Activated gamma-delta T cell treated with anti-CD3 and anti-CD28 coated beads, Interleukin-2, amount 50 U/mL, for 16 hours (primary cell): ENCODE measurements at regions not wholly inside any gene's neighbourhood (a gene's known extent, or its start where the extent isn't known, plus 50 kb on each side); places are given as distances from the start of the nearest gene placed in this dataset.
"Not testable (repeated sequence)": the region's sequence is repeated elsewhere in the genome, so short reads cannot be mapped to it uniquely, and the experiment has no call there.

Experiments used
- DNase-seq: peaks from one replicate; pipeline ENCODE4 v3.0.0-alpha.2; 2020; ENCODE audit warnings: low read depth

DNA sequence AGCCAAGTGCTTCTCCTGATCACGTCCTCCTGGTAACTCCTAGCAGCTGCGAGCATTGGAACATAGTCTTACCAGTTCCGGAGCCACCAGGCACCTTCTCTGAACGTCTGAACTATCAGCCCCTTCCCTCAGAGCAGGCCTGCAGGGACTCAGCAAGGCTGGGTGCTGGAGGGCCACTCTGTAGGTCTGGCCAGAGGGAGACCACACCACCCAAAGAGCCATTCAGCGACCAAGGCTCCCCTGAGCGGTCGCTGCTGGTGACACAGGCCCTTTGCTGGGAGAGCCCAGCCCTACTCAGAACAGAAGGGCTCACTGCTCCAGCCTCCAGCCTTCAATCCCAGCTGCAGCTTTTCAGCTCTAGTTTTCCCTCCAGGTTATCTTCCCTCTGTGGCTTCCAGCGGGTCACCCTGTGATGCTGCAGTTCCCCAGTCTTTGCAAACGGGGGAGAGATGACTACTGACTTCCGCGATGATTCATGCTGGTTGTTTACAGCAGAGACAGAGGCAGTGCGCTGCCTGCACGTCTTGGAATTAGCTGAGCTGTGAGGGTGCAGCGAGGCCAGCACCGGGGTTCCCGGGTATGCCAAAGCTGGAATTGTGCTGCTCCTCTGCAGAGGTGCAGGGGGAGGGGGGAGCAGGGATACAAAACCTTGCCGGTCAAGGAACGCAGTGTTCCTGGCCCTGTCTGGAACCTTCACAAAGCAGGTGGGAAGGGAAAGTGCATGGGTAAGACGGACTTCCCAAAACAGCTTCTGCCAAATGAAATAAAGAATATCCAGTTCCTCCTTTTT is 161.4 kb downstream of the LY86 start:
- DNase-seq: no peak

DNA sequence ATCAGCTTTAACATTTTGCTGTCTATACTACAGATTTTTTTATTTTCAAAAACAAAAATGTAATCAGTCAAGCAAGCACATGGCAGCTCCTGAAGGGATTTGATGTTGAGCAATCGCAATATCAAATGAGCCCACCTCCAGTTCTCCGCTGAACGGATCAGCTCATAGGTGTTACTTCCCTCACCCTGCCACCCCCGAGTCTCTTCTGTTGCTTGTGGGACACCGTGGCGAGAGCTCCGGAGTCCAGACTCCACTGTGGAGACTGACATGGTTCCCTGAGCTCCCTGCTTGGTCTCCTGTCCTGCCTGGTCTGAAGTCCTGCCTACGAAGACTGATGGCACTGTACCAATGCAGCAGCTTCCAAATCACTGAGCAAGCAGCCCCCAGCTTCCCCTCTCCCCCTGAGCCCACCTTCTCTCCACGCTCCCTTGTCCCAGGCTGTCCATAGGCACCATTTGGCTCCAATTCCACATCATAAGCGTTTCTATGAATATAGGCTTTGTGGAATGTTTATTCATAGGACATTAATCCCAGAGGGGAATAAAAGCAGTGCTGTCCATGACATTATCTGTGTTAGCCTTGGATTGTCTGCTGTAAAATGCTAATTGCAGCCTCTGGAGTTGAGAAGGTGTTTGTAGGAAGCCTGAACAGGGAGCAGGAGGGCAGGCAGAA is 162.2 kb downstream of the LY86 start:
- DNase-seq: no peak

DNA sequence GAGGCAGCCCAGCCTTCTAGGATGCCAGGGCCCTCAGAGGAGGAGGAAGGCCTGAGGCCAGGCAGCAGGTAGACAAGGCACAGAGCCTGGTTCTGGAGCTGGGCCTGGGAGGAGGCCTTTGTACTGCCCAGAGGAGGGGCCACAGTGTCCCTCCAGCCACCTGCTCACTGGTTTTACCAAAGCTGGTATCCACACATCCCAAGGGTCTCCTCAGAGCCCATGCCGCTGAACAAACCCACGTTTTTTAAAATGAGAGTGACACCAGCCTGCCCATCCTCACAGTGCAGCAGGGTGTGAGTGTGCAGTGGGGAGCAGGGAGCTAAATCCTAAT is 162.7 kb downstream of the LY86 start:
- no peak for DNase-seq

DNA sequence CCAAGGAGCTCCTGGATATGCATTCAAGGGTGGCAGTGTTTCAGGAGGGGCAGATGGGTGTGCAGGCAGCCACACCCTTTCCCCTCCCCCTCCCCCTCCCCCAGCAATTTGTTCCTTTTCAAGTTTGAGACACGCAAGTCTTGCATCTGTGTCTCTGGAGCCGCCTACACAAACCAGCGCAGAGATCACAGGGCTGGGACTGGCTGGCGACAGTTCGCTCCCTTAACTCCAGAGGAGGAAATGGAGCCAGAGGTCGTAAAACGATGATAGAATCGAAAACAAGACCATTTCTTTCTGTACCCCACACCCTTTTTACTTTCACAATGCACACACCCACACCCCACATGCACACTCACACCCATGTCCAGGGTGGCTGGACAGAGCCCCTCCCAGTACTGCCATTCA is 163.1 kb downstream of the LY86 start:
- DNase-seq: no peak

DNA sequence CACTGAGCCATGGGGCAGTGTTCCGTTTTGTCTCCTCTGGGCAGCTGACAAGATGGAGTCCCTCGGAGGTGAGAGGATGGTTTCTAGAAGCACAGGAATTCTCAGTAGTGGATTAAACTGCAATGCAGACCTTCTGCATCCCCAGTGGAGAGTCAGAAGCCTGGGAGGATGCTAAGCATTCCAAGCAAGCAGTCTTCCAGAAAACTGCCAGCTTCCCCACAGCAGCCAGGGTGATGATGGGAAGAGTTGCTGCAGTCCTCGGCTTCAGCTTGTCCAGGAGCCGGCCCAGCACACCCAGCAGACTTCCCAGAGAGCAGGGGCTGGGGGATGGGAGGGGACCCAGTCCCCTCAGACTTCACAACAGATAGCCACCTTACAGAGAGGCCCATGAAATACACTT is 163.6 kb downstream of the LY86 start:
- DNase-seq: no peak

DNA sequence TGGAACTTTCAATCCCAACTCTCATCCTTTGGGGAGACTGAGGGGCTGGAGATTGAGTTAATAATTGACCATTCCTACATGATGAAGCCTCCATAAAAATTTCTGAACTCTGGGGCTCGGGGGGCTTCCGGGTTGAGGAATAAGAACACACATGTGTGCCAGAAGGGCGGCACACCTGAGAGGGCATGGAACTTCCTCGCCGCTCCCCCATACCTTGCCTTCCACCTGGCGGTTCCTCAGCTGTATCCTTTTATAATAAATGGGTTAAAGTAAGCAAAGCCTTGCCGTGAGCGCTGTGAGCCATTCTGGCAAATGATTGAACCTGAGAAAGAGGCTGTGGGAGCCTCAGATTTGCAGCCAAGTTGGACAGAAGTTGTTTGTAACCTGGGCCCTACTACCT is 164.8 kb downstream of the LY86 start:
- DNase-seq: no peak

DNA sequence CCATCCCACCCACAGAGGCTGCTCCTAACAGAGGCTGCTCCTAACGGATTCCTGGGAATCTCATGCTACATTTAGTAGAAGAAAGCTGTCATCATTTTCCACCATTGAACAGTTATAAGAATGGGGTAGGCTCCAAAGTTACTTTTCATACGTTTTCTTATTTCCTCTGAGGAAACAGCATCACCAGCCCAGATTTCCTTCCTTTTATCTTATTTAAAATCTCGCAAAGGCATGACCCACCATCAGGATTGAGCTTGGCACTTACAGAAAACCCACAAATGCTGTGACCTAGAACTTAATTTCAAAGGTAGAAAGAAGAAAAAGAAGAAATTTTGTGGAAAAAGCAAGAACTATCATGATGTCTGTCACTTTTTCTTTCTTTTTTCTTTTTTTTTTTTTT is 168.0 kb downstream of the LY86 start:
- DNase-seq: no peak

DNA sequence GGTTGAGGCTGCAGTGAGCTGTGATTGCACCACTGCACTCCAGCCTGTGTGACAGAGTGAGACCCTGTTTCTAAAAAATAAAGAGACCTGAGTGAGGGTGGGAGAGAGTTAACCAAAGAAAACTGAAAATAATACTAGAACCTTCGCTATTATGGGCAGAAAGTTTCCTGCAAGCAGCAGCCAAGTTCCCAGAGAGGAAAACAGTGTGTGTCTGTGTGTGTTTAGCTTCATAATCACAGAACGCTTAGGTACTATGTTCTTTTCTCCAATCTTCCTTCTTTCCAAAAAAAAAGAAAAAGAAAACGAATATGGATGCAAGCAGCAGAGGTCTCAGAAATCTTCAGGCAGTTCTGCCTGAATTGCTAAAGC is 170.0 kb downstream of the LY86 start:
- no peak for DNase-seq

DNA sequence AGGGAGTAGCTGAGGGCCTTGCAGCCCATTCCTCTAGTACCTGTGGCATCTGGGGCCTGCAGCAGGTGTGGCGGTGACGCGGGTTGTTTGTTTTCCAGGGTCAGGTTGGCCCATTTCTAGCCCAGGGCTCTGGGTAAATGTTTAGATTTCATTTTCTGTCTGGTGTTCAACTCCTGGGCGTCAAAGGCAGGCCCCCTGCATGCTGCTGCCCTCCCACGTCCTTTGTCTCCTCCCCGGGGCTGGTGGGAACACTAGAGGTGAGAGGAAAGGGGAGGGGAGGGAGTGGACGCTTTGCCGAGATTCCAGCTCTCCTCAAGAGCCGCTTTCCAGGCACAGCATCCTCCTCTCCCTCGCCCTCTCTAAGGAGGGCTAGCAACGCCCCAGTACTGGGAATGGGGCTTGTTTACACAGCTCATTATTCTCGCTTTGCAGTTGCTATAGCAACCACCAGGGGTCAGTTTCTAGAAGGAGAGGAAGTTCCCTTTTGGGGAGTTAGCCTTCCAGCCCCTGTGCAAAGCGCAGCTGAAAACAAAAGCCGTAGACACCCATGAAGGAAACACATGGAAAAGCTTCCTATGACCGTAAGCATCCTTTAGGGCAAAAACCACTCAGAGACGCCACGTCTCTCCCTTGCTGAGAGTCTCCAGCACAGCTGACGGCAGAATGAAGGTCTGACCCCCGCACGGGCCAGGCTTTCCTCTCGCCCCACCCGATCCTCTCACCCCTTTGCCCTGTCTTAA is 170.6 kb downstream of the LY86 start:
- no peak for DNase-seq

DNA sequence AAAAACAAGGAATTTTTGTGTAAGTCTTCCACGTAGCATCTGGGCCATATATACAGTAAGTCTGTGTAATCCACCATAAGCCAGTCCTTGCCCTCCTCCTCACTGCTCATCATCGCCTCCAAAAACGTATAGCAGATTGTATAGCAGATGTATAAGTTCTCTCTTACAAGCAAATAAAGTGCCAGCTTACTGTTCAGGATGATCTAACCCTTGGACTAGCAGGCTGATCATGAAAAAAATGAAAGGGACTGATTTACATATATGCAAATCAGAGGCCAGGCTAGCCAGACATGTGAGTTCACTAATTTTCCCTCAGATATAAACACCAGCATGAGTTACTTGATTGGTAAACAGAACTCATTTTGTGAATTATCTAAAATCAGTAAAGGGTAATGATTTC is 171.5 kb downstream of the LY86 start:
- DNase-seq: no peak

DNA sequence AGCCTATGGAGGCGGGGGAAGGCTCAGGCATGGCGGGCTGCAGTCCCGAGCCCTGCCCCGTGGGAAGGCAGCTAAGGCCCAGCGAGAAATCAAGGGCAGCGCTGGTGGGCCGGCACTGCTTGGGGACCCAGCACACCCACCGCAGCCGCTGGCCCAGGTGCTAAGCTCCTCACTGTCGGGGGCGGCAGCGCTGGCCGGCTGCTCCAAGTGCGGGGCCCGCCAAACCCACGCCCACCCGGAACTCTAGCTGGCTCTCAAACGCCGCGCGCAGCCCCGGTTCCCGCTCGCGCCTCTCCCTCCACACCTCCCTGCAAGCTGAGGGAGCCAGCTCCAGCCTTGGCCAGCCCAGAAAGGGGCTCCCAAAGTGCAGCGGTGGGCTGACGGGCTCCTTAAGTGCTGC is 174.0 kb downstream of the LY86 start:
- DNase-seq: not testable (repeated sequence)

DNA sequence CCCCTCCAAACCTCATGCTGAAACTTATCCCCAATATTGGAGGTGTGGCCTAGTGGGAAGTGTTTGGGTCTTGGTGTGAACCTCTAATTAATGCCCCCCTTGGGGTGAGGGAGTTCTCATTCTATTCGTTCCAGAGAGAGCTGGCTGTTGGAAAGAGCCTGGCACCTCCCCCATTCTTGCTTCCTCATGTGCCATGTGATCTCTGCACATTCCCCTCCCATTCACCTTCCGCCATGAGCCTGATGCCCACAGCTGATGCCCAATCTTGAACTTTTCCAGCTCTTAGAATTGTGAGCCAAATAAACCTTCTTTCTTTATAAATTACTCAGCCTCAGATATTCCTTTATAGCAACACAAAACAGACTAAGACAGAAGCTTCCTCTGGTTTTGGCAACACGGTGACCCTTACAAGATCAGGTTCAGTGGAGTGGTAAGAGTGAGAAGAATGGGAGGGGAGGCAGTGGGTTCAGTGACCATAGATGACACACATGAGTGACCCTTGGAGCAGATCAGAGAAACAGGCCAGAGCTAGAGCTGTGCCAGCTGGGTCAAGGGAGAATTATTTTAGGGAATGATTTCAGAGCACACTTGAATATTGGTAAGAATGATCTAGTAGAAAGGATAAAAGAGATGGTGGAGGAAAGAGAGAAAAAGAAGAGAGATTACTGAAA is 176.4 kb downstream of the LY86 start:
- DNase-seq: no peak

DNA sequence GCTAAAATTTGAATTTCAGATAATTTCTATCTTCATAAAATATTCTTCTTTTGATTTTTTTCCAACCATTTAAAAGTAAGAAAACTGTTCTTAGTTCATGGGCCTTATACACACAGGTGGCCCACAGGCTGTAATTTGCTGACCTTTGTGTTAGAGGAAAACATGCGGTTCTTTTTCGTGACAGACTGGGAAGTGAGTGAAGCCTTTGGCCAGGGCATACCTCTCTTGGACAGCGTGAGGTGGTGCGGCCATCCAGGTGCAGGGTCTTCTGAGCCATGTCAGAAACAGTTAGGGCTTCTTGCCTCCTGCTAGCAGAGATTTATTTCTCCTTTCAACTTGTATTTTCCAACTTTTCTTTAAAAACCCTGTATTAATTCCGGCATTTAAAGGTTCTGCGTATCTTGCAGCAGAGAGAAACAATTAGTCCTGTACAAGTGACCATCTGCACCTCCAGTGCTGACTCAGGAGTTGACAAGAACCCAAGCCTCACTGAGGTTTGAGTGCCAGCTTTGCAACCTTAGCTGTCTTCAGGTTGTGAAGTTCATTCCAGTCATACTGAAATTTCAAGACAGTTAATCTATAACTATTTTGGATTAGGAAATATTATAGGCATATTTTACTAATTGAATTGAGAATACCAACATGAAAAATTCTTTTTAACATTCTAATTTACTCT is 177.8 kb downstream of the LY86 start:
- no peak for DNase-seq

DNA sequence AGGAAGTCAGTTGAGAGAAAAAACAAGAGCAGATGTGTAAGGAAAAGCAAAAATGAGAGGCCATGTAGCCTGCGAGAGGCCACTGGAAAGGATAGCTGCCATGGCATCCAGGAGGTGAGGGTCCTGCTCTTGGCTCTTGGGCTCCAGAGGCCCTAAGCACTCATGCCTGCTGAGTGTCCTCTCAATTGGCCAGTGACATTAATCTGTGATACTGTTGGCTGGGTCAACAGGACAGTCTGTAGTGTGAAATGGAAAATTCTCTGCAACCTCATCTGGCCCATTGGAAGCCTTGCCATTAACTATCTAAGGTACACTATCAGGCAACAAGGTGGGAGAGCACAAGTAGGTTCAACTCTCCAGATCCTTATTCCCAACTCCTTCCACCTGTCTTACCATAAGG is 180.9 kb downstream of the LY86 start:
- DNase-seq: no peak

DNA sequence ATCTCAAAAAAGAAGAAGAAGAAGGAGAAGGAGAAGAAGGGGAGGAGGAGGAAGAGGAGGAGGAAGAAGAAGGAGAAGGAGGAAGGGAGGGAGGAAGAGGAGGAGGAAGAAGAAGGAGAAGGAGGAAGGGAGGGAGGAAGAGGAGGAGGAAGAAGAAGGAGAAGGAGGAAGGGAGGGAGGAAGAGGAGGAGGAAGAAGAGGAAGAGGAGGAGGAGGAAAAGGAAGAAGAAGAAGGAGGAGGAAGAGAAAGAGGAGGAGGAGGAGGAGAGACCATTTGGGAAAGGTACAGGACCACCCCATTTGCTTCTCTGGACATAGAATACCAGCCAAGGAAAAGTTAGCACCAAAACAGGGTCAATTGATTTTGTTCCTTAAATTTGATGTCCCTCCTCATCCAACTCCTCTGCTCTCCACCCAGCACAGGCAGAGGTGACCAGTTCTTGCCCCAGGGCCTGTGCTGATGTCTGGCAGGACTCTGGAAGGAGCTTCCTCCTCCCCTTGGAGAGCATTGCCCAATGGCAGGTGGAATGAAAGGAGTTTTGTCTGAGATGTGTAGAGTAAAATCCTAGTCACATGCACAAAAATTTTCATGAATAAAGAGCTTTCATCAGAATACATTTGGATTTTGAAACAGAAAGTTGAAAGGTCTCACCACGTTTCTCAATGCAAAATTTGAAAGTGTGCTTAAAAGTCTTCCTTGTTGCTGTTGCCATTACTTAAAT is 182.9 kb downstream of the LY86 start:
- DNase-seq: no peak

DNA sequence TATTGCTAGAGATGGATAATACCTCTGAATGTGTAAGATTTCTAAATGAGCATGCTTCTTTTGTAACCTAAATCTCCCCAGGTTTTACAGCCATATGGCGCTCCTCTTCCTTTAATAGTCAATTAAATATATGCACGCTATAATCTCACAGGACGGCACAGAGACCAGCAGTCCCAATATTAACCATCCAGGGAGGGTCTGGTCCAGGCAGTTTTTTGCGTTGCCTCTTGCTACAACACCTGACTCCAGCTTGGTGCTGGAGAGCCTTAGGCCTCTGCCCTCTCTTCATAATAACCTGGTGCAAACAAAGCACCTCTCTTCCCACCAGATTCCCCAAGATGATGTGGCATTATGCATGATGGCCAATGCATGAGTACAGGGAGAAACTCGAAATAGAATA is 183.4 kb downstream of the LY86 start:
- no peak for DNase-seq

DNA sequence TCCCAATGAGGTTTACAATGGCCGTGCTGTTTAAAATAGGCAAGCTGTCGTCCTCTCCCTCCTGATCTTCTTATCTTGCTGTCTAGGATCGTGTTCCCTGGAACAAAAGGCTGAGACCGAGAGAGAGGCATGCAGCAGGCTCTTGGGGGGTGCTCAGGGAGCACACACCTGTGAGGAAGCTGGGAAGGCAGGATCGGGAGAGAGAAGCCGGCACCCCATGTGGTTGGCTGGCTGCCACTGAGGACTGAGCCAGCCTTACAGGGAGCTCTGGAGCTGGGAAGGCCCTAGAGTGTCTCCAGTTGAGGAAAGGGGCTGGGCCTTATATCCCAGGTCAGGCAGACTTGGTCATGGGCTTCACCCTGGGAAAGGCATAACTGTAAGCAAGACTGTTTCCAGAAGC is 184.2 kb downstream of the LY86 start:
- DNase-seq: no peak

DNA sequence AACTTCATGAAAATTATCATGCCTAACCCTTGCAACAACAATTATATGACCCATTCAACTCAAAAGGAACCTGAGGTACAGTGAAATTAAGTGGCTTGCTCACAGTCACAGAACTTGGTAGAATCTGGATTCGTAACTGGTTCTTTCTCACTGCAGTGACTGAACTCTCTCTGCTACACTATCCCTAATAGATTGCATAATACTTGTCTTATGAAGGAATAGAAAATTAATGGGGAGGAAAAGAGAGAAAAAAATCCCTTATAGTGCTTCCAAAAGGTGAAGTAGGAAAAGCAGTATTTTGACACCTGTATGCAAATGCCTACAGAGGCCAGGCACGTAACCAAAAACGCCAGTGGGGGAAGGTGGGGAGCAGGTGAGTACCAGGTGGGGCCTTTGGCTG is 186.6 kb downstream of the LY86 start:
- DNase-seq: no peak

DNA sequence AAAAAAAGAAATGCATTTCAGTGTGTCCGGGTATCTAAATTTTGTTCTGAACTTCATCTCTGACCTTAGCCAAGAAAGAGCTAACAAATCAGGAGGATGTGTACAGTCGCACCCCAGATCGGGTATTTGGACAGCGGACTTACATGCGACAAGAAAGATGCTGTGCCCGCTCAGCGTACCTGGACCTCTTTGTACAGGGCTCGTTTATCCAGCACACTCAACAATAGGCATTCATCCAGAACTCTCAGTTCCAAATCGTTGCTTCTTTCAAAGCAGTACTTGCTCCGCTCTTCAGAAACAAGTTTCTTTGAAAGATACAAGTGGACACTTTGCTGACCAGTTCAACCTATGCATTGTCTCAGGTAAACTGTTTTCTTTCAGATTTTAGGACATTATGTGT is 191.7 kb downstream of the LY86 start:
- DNase-seq: no peak

DNA sequence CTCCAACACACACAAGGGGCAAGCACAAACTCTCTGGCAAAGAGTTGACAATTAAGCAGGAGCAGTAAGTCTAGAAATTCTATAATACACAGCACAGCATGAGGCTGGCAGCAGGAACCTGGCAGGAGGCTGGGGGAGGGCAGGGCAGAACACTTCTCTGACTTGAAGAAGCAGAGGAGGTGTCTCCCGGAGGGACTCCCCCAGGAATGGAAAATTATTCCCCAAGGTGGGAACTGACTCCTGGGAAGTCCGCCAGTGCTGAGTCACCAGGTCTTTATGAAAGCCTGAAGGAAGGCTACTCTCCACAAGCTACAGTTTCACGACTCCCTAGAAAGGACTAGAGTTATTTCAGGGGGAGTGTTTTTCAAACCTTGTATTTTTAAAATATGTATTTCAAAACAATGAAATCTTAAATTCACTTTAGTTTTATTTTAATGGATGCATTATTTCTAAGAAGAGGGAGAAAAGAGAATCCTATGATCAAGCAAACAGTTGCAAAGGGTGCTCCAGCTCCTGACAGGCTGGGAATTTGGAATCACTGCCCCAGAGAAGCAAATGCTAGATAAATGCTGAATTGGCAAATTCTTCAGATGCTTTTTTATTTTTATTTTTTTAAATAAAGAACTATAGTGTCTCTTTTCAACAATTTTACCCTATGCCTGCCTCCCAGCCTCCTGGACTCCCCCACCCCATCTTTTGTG is 192.8 kb downstream of the LY86 start:
- DNase-seq: no peak

DNA sequence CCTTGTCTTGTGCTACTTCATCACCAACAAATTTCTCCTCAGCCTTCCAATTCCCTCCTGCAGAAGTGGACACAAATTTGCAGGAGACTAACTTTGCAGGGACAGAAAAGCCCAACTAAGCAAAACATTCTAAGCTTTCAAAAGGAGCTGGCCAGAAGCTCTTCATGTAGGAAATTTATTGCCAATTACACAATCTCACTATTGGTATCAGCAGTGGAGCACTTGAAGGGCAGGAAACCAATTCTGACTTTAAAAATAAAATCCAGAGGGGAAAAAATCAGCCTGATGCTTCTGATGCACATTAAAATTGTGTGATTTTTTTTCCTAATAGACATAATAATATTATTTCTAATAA is 193.3 kb downstream of the LY86 start:
- DNase-seq: no peak
